Femur (tissue), 1 donor: ENCODE measurements at regions not wholly inside any gene's neighbourhood (a gene's known extent, or its start where the extent isn't known, plus 50 kb on each side); places are given as distances from the start of the nearest gene placed in this dataset.
"Not testable (repeated sequence)": the region's sequence is repeated elsewhere in the genome, so short reads cannot be mapped to it uniquely, and the experiment has no call there.

Experiments used
- DNase-seq: peaks from one replicate; pipeline ENCODE4 v3.0.0-alpha.2; 2017

DNA sequence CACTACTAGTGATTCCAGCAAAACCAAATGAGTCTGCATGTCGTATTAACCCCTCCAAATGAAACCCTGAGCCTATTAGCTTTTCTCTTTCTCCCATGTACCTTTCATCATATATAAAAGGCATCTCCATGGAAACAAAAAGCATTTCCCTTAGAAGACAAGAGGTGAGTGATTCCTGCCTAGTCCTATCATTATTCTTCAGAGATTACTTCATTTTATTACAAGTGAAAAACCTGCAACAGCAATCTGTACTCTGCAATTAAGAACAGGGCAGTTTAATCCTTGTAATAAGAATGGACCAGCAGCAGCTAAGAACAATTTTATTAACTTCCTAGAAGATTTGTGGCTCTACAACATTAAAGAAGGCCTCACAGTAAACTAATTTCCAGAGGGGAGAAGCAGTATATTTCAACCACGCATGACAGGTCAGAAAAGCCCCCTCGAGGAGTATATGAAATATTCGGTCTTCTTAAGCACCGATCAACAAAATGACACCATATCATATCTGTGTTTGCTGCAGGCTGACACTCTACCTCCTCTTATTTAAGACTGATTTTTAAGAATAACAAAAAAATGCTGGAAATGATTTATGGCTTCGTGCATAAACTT lies 132.3 kb upstream of the TFPI start:
- no peak for DNase-seq

DNA sequence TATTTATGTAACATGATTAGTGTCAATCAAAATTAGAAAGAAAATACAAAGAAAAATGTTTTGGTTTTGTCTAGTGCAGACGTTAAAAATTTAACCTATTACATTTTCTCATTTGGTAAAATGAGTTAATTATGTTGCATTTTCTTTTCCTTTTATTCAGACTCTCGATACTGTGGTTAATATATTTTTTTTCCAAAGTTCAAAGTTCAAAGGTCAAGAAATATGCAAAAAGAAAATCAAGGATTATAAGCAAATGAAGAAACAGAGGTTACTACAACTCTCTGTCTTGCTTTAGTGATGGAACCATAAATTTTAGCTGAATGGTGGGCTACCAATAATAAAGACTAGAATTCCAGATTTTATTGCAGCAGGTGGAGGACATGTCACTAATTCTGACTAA lies 133.3 kb upstream of the TFPI start:
- no peak for DNase-seq

DNA sequence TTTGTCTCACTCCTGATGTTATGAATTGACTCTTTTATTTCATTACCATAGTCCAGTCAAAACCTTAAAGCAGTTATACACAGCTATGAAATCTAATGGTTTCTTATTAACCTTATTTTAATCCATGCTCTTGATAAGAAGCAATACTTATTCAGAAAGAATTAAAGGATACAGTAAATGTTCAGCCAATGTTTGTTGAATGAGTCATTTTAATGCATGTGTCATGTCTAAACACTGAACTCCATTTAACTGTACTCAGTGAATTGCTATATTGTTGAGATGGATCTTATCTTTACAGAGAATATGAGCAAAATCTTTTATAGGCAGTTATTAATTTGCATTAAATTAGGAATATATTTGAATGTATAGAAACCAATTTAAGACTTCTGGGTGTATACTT lies 135.1 kb upstream of the TFPI start:
- DNase-seq: no peak

- DNase-seq: no peak
These were observed 139.7 kb upstream of the TFPI start for GRCh38 chr2:187693923-187694322.

DNA sequence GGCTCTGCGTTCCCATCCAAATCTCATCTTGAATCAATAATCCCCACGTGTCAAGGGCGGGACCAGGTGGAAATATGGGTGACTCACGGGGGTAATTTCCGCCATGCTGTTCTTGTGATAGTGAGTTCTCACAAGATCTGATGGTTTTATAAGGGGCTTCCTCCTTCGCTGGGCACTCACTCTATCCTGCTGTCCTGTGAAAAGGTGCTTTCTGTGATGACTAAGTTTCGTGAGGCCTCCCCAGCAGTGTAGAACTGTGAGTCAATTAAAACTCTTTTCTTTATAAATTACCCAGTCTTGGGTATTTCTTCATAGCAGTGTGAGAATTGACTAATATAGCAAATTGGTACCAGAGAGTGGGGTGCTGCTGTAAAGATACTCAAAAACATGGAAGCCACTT lies 142.4 kb upstream of the TFPI start:
- not testable (repeated sequence) for DNase-seq

- no peak for DNase-seq
These were observed 144.3 kb upstream of the TFPI start for GRCh38 chr2:187698374-187699110.

DNA sequence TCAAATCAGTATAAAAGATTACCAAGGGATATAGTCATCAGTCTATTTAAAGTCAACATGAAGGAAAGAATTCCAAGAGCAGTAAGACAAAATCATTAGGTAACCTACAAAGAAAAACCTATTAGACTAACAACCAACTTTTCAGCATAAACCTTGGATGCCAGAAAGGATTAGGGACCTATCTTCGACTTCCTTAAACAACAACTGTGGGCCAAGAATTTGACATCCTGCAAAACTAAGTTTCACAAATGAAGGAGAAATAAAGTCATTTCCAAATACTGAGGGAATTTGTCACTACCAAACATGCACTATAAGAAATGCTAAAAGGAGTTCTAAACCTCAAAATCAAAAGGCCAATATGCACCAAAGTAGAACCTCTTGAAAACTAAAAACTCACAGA lies 147.9 kb upstream of the TFPI start:
- no peak for DNase-seq

DNA sequence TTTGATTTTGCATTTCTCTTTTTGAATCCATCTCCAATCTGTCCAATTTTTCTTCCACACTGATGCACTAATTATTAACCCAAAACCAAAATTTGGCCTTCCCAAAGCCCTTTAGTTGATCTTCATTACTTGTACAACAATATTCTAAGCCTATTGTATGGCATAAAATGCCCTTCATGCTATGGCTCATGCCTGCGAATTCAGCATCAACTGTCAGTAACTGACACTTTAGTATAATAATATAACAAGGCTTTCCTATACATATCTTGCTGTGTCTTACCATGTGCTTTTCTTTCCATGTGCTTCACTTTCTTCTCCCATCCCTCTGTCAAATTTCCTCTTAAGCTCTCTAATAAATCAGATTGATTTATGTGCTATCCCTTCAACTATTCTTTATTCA lies 154.0 kb upstream of the TFPI start:
- no peak for DNase-seq

DNA sequence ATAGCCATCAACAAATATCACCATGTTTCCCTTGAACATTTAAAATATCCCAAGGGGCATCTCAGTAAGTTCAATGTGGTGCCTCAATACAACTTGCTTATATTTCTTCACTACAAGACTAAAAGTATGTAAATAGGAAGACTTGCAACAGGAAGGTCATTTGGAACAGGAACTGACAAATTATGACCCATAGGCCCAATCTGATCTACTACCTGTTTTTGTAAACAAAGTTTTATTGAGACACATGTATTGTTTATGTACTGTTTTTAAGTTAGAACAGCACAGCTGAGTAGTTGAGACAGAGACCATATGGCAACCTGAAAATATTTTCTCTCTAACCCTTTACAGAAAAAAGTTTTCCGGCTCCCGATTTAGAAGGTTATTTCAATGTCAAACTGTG lies 154.8 kb upstream of the TFPI start:
- no peak for DNase-seq

GRCh38 chr2:187710791-187711521 lies 156.7 kb upstream of the TFPI start:
- no peak for DNase-seq

- DNase-seq: no peak
These were observed 161.4 kb upstream of the TFPI start for GRCh38 chr2:187715590-187715989.

DNA sequence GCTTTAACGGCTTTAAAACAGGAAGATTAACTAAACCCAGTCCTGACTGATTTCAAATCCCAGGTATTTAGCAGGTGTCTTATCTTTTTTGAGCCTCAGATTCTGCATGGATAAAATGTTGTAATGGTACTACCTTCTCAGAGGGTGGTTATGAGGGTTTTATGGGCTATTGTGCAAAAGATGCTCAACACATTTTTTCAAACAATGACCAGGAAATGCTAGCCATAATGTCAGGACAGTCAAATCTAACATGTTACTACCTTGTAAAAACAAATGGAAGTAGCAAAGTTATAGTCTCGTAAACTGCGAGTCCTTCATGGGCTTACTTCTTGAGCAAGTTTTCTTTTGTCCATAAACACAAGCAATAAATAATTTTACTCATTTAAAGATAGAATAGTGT lies 162.1 kb upstream of the TFPI start:
- no peak for DNase-seq

GRCh38 chr2:187718092-187718491 lies 163.9 kb upstream of the TFPI start:
- no peak for DNase-seq

GRCh38 chr2:187719510-187719909 lies 165.3 kb upstream of the TFPI start:
- DNase-seq: no peak

DNA sequence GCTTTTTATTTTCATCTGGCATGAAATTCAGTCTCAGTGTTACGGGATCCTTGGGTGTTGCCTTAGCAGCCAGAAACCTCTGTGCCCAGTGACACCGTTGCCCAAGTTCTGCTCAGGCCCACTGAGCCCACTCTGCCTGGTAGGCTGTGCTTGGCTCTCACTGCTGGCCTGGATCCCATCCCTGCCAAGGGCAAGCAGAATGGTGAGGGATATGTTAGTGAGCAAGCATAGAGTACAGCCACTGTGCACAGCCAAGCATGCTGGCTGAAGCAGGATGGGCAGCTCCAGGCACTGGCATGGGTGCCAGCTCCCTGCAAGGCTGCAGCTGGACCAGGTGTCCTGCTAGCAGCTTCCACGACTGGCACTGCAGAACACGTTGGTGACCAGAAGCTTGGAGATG lies 194.7 kb upstream of the TFPI start:
- DNase-seq: no peak

- DNase-seq: no peak
These were observed 195.7 kb upstream of the TFPI start for GRCh38 chr2:187749804-187750431.

DNA sequence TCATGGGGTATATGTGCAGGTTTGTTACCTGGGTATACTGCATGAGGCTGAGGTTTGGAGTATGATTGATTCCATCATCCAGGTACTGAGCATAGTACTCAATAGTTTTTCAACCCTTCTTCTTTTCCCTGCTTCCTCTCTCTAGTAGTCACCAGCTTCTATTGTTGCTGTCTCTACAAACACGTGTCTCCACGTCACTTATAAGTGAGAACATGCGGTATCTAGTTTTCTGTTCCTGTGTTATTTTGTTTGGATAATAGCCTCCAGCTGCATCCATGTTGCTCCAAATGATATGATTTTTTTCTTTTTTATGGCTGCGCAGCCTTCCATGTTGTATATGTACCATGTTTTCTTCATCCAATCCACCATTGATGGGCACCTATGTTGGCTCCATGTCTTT lies 214.8 kb upstream of the TFPI start:
- no peak for DNase-seq

DNA sequence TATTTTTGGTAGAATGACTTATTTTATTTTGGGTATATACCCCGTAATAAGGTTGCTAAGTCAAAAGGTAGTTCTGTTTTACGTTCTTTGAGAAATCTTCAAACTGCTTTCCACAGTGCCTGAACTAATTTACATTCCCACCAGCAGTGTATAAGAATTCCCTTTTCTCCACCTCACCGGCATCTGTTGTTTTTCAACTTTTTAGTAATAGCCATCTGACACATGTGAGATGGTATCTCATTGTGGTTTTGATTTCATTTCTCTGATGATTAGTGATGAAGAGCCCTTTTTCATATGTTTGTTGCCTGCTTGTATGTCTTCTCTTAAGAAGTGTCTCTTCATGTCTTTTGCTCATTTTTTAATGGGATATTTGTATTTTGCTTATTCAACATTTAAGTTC lies 215.2 kb upstream of the TFPI start:
- no peak for DNase-seq

DNA sequence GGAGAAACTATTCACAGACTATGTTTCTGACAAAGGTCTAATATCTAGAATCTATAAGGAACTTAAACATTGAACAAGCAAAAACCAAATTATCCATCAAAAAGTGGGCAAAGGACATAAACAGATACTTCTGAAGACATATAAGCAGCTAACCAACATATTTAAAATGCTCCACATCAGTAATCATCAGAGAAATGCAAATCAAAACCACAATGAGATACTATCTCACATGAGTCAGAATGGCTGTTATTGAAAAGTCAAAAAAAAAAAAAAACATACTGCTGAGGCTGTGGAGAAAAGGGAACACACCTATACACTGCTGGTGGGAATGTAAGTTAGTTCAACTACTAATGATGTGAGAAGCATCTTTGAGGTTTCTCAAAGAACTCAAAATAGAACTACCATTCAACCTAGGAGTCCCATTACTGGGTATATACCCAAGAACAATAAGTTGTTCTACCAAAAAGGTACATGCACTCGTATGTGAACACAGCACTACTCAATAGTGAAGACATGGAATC lies 220.4 kb upstream of the TFPI start:
- no peak for DNase-seq

DNA sequence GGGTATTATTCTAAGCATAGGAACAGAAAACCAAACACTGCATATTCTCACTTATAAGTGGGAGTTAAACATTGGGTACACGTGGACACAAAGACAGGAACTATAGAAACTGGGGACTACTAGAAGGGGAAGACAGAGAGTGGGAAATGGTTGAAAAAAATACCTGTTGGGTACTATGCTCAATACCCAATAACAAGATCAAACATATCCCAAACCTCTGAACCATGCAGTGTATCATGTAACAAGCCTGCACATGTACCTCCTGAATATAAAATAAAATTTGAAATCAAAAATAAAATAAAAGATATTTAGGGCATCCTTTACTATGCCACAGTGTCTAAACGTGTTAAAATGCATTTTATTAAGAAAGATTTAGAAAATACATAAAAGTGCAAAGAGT lies 221.0 kb upstream of the TFPI start:
- DNase-seq: no peak

DNA sequence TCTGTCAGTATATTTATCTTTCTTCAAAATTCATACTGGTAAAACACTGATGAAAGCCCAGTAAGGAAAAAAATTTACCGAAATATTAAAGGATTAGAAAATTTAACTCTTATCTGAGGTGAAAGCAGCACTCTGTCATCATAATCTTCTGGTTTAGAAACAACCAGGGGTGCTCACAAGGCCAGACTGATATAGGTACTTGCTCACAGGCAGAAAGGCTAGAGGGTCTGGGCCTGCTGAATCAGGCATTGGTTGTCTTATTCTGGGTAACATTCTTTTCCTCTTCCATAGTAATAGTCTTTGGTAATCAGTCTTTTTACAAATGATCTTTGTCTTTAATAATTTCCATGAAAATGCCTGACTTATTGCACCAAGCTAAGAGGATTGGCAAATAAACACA lies 221.4 kb upstream of the TFPI start:
- DNase-seq: no peak

DNA sequence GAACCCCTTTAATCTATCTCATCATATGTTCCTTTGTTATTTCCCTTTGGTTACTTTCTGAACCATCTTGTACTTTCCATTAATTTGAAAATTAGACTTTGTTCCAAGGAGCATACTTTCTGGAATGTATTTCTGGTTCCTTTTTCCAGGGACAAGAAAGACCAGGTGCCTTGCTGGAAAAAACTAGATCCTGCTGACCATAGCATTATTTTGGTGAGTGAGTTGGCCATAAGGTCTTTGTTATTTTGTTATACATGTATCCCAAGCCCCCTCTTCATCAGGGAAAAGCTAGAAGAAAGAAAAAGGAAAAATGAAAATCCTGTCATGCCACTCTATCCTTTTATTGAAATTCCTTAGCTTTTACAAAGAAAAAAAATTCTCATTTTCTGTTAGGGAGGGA lies 228.1 kb upstream of the TFPI start:
- DNase-seq: no peak

DNA sequence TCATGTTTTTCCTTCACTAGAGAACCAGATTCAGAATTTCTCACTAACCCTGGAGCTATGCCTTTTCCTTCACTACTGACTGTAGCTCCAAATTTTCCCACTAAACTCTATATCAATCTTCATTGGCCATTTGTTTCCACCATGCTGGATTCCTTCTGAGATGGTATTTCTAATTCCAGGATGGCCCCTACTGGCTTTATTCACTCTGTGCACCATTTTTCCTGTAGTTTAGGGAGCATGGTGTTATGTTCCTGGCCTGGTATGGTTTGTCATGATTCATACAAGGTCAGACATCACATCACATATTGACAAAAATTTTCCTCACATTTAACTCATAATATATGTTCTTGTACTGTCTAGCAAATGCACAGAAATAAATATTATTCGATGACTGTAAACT lies 229.2 kb upstream of the TFPI start:
- DNase-seq: no peak

DNA sequence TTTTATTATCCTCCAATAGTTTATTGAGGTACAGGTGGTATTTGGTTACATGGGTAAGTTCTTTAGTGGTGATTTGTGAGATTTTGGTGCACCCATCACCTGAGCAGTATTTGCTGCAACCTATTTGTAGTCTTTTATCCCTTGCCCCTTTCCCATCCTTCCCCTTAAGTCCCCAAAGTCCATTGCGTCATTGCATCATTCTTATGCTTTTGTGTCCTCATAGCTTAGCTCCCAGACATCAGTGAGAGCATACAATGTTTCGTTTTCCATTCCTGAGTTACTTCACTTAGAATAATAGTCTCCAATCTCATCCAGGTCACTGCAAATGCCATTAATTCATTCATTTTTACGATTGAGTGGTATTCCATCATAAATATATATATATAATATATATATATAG lies 229.9 kb upstream of the TFPI start:
- not testable (repeated sequence) for DNase-seq
